Stimulated activated CD4-positive, alpha-beta T cell treated with anti-CD3 and anti-CD28 coated beads, Interleukin-2, amount 100 ng/mL, for 4 hours (primary cell): ENCODE measurements at regions not wholly inside any gene's neighbourhood (a gene's known extent, or its start where the extent isn't known, plus 50 kb on each side); places are given as distances from the start of the nearest gene placed in this dataset.
"Not testable (repeated sequence)": the region's sequence is repeated elsewhere in the genome, so short reads cannot be mapped to it uniquely, and the experiment has no call there.

Source experiments
- DNase-seq: peaks from one replicate; pipeline ENCODE4 v3.0.0-alpha.2; 2020; ENCODE audit warnings: low read depth

DNA sequence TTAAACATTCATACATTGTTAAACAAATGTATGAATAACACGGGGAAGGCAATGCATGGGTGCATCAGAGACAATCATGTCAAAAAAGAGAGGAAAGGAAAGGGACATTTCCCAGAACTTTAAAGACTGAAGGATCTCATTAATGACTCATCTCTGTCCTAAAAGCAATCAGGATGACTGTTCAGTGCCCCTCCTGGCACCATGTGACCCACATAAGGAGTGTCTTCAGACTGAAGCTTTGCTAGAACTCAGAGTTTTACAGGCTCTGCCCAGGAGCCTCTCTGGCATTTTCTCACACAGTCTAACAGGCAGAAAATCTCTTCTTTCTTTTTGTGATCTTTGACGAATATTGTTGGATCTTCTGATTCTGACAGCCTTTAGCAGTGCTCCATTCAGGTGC, 315.3 kb downstream of the OTUD1 start:
- no peak for DNase-seq

DNA sequence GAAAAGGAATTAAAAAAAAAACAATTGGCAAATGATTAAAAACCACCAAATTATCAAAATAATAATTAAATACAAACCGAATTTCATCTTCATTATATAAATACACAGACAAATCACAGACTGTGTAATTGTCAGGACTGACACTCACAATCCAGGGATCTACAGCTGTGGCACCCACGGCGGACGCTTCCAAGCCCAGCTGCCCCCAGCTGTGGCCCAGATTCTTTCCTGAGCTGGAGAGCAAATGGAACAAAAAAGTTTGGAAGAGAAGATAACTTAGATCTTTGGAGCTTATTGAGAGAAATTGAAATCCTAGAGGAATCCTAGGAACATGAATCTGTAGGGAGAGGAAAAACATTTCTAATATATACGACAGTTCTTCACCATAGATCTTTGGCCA, 316.1 kb downstream of the OTUD1 start:
- DNase-seq = no peak

DNA sequence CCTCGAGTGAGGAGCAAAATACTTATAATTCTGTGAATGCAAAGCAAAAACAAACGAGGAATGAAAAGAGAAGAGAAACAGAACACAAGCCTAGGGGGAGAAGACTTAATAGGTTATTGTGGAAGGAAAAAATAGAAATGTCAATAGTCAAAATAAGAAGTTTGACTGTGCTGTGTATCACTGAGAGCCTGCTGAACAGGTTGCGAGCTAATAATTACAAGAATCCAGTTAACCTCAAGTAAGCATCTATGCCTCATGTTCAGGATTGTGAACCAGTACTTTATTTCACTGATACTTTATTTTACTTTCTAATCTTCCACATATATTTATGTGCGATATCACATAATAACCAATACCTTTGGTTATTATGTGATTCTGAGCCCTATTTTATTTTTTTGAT, 316.7 kb downstream of the OTUD1 start:
- DNase-seq = no peak

DNA sequence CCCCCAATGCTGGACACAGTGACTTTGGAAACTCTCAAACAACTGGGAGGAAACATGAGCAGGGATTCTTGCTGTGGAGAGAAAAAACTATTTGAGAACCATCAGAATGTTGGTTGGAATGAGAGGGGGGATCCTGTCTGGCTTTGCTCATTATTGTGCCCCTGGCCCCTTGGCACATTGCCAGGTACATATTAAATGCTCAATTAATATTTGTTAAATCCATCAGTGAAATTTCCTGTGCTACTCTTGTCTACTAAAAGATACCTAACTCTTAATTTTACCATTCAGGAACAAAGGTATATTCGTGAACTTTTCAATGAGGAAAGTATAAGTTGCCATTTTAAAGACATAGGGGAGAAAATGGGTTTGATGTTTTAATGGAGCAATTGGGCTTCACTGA, 329.4 kb downstream of the OTUD1 start:
- DNase-seq = no peak

GRCh38 chr10:23777153-23777552, 338.3 kb downstream of the OTUD1 start:
- DNase-seq = no peak

DNA sequence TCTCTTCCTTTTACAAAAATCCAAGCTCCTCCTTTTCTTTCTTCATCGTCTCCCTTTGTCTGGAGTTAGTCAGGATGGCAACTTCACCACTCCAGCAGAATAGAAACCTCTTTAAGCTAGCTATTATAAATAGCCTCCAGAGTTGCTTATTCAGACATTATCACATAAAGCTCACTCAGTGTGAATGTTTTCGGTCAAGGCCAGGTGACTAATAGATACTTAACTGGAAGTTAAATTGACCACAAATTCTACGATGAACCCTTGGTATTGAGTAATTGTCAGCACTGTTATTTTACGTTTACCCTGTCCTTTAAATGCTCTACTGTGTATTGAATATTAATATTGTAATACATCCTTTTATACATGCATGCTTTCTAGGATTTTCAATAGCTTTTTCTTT, 340.4 kb downstream of the OTUD1 start:
- DNase-seq = no peak

DNA sequence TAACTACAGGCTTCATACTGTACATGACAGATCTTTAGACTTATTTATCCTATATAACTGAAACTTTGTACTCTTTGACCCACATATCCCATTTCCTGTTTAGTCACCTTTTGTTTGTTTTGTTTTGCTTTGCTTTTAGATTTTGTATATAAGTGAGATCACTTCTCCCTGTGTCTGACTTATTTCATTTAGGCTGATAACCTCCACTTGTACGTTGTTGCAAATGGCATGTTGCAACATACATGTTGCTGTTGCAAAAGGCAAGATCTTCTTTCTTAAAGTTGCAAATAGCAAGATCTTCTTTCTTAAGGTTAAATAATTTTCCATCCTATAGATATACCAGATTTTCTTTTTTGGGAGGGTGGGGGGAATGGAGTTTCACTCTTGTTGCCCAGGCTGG, 341.5 kb downstream of the OTUD1 start:
- DNase-seq = no peak

GRCh38 chr10:23786594-23786993, 347.7 kb downstream of the OTUD1 start:
- no peak for DNase-seq

DNA sequence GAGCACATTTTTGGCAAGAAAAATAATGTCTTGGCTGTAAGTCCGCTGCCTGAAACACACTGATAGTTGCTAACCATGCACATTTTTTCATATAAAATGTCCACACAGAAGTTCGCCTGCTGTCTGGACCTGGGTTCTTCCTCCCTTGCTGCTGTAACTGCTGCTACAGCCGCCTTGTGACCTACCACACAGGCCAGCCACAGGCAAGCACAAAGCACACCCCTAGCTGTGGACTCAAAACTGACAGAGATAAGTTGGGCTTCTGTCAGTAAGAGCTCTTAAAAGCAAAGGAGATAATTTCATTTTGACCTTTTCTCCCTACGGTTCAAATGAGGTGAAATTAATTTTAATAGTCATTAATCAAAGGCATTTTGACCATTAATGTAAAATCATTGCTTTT, 354.7 kb downstream of the OTUD1 start:
- DNase-seq = no peak

GRCh38 chr10:23797452-23797851, 358.6 kb downstream of the OTUD1 start:
- DNase-seq = not testable (repeated sequence)

DNA sequence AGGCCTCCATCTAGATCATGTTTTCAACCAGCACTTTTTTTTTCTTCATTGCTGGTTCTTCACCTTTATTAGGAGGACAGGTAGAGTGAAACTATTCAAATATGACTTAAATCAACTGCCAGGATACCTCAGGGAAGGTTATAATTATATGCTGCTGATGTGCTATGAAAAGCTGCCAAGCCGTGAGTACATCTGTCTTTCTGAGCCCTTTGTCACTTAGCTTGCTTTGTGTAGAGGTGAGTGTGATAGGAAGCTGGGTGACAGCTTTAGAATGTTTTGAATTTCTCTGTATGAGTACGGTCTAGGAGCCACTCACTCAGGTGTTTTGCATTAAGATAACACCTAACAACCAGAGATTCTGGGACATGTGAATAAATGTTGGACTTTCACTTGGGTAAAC, 365.2 kb downstream of the OTUD1 start:
- no peak for DNase-seq

DNA sequence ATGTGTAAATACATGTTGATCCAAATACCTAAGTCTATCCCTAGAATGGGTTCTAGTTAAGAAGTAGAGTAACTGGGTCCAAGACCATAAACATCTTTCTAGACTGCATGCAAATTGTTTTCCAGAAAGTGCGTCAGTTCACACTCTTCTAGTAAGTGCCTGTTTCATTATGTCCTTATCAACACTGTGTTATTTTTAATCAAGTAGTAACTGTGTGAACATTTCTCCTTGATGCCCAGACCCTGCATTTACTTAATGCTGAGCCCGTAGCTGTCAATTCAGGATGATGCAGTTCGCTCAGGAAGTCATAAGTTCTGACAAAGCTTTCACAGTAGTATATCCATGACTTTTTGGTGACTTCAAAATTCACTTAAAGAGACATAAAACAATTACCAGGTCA, 374.8 kb downstream of the OTUD1 start:
- DNase-seq = no peak

- DNase-seq = no peak
These were observed 379.6 kb downstream of the OTUD1 start for GRCh38 chr10:23818484-23818883.

GRCh38 chr10:23820792-23821191, 381.9 kb downstream of the OTUD1 start:
- DNase-seq = no peak

GRCh38 chr10:23824822-23825221, 384.1 kb upstream of the KIAA1217 start:
- DNase-seq = no peak

- DNase-seq = no peak
These were observed 382.5 kb upstream of the KIAA1217 start for GRCh38 chr10:23826421-23826820.

- DNase-seq = no peak
These were observed 379.4 kb upstream of the KIAA1217 start for GRCh38 chr10:23829556-23829955.

GRCh38 chr10:23834091-23834490, 374.8 kb upstream of the KIAA1217 start:
- no peak for DNase-seq

DNA sequence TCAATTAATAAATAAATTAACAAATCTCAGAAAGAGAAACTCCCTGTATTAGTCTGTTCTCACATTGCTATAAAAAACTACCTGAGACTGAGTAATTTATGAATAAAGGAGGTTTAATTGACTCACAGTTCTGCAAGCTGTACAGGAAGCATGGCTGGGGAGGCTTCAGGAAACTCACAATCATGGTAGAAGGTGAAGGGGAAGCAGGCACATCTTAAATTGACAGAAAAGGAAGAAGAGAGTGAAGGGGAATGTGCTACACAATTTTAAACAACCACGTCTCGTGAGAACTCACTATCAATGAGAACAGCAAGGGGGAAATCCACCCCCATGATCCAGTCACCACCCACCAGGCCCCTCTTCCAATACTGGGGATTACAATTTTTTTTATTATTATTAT, 358.3 kb upstream of the KIAA1217 start:
- DNase-seq = no peak

- DNase-seq = no peak
These were observed 349.3 kb upstream of the KIAA1217 start for GRCh38 chr10:23859598-23859997.

DNA sequence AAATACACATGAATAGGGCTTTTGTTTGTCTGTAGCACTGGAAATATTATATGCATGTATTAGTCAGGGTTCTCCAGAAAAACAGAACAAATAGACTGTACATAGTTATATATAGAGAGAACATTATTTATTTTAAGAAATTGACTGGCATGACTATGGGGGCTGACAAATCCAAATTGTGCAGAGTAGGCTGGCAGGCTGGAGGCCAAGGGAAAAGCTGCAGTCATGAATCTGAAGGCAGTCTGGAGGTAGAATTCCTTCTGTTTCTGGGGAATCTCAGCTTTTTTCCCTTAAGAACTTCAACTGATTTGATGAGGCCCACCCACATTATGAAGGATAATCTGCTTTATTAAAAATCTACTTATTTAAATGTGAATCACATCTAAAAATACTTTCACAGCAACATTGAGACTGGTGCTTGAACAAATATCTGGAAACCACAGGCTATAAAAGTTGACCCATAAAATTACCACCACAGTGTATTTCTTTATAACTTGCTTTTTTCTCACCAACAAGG, 344.2 kb upstream of the KIAA1217 start:
- no peak for DNase-seq

- DNase-seq = not testable (repeated sequence)
These were observed 342.0 kb upstream of the KIAA1217 start for GRCh38 chr10:23866985-23867384.

DNA sequence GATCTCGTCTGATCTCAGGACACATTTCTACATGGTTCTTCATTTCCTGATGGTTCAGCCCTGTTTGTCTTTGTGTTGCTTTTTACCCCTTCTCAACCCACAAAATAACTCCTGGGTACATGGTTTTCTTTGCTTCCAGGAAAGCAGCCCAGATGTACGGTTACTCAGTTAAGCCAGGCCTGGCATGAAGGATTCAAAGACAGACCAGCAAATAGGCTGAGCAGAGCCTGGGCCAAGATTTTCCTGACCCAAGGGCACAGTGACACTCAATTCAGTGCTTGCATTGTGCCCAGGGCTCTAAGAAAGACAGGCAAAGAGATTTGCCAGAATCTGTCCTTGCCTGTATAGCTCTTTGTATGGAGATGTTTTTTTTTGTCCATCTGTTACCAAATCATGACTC, 340.8 kb upstream of the KIAA1217 start:
- no peak for DNase-seq

GRCh38 chr10:23869548-23869947, 339.4 kb upstream of the KIAA1217 start:
- DNase-seq = no peak

DNA sequence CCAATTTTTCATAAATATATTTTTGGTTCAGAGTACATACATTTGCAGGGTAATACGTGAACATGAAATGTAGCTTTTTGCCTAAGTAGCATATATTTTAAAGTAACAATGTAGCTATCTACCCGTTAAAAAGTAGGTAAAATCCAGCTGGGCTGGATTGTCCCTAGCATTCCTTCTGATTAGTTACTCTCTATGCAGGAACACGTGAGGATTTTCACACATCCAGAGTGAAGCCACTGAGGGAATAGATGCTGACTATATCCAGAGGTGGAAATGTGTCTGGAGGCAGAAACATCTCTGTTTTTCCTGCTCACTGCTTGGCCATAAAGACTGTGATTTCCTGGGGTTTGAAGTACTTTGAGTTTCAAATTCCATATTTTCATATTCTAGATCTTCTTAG, 338.9 kb upstream of the KIAA1217 start:
- no peak for DNase-seq
